GM12865 (cell line): ENCODE measurements at regions not wholly inside any gene's neighbourhood (a gene's known extent, or its start where the extent isn't known, plus 50 kb on each side); places are given as distances from the start of the nearest gene placed in this dataset.
A peak's percentile ranks its signal among the peaks of the same experiment; 100 is the strongest.

Source experiments
- DNase-seq: peaks from one replicate; pipeline ENCODE4 v3.0.0; 2010; ENCODE audit warnings: low read depth
- H3K4me3 ChIP-seq: 2 replicates; pipeline ENCODE4 v1.5.1; 2011; ENCODE audit warnings: mild to moderate bottlenecking, low read depth, low read length, control low read depth
- CTCF ChIP-seq: IDR thresholded peaks from 2 replicates; pipeline ENCODE4 v1.5.1; 2011; ENCODE audit warnings: low read length, control low read depth, low read depth, inconsistent platforms; ENCODE audit not compliant: insufficient read depth; ENCODE audit errors: missing control alignments

- DNase-seq, result no peak
- TF ChIP-seq CTCF, result no peak
- no peak overlapping the region for H3K4me3 ChIP-seq
These were observed 408.7 kb upstream of the ZFP42 start for GRCh38 chr4:187586892-187587291.

- TF ChIP-seq CTCF, result no peak
- no peak for DNase-seq
- H3K4me3 ChIP-seq, result no peak overlapping the region
These were observed 397.4 kb upstream of the ZFP42 start for GRCh38 chr4:187598196-187598595.

DNA sequence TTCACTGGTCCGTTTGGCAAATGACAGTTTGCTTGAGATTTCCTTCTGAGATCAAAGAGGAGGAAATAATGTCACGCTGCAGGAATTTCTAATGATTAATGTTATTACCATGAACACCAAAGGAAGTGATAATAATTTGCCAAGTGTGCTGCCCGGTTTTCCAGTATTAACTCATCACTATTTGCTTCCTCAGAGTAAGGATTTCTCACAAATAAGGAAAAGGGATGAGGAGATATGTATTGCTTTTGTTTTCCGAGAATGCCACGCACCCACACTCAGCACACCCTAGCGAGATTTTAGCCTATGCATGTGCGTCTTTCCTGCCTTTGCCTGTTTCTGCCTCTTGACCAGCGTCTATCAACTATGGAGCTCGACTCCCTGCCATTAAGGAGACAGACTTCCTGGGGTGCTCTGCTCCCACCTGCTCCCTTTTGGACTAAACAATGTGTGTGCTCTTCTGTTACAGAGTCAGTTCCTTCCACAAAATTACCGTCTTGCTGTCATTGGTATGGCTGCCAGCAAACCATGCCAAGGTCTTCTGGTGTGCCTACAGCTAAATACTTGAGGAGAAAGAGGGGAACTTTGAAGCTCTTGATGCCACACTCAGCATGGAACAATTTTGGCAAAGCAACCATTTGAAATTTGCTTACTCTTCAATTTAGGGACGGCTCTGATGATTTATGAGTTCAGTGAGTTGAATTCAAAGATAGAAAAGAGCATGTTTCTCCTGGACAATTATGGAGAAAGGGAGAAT, 393.1 kb upstream of the ZFP42 start:
- TF ChIP-seq CTCF, result no peak
- no peak overlapping the region for H3K4me3 ChIP-seq
- no peak for DNase-seq

GRCh38 chr4:187603093-187604025, 392.2 kb upstream of the ZFP42 start:
- H3K4me3 ChIP-seq, result no peak overlapping the region
- no peak for TF ChIP-seq CTCF

GRCh38 chr4:187604984-187605383, 390.6 kb upstream of the ZFP42 start:
- H3K4me3 ChIP-seq, result no peak overlapping the region
- no peak for DNase-seq
- no peak for TF ChIP-seq CTCF

More at GRCh38 chr4:187603093-187604025, 392.2 kb upstream of the ZFP42 start:
- no peak for DNase-seq

GRCh38 chr4:187606581-187606980, 389.0 kb upstream of the ZFP42 start:
- DNase-seq, result peak; percentile 8
- H3K4me3 ChIP-seq, result no peak overlapping the region
- TF ChIP-seq CTCF, result peak; percentile 66
